WERI-Rb-1 (cell line): ENCODE measurements at regions not wholly inside any gene's neighbourhood (a gene's known extent, or its start where the extent isn't known, plus 50 kb on each side); places are given as distances from the start of the nearest gene placed in this dataset.
"Not testable (repeated sequence)": the region's sequence is repeated elsewhere in the genome, so short reads cannot be mapped to it uniquely, and the experiment has no call there.

ENCODE experiments used
- DNase-seq: peaks from one replicate; pipeline ENCODE4 v3.0.0-alpha.2; 2020
- H3K27ac ChIP-seq: fragments of 250-450 bp; sonication (Bioruptor Pico); 2 replicates; pipeline ENCODE4 v1.5.1; 2020; ENCODE audit warnings: mild to moderate bottlenecking, moderate library complexity
- H3K27me3 ChIP-seq: fragments of 250-450 bp; sonication (Bioruptor Pico); 2 replicates; pipeline ENCODE4 v1.5.1; 2021; ENCODE audit warnings: mild to moderate bottlenecking, low read depth, moderate library complexity; ENCODE audit not compliant: insufficient read depth, severe bottlenecking
- H3K36me3 ChIP-seq: fragments of 250-450 bp; sonication (Bioruptor Pico); 2 replicates; pipeline ENCODE4 v1.5.1; 2020; ENCODE audit warnings: mild to moderate bottlenecking, moderate library complexity
- H3K4me3 ChIP-seq: 2 replicates; pipeline ENCODE4 v1.5.1; 2011; ENCODE audit warnings: low read depth, mild to moderate bottlenecking, control low read depth, low read length
- H3K9me3 ChIP-seq: fragments of 250-450 bp; sonication (Bioruptor Pico); 2 replicates; pipeline ENCODE4 v1.5.1; 2021; ENCODE audit warnings: mild to moderate bottlenecking, moderate library complexity; ENCODE audit not compliant: severe bottlenecking
- CTCF ChIP-seq: IDR thresholded peaks from 2 replicates; pipeline ENCODE4 v1.5.1; 2011; ENCODE audit warnings: low read depth, mild to moderate bottlenecking, control low read depth, inconsistent platforms, low read length

GRCh38 chr6:167555836-167556235 is 230.9 kb downstream of the TTLL2 start:
- H3K36me3 ChIP-seq = no peaks in the 10 kb centered on the region
- H3K9me3 ChIP-seq = no peaks in the 10 kb centered on the region
- no peak overlapping the region for H3K27ac ChIP-seq
- no peak for DNase-seq
- no peaks in the 10 kb centered on the region for H3K27me3 ChIP-seq
- H3K4me3 ChIP-seq = no peak overlapping the region
- TF ChIP-seq CTCF = no peak

DNA sequence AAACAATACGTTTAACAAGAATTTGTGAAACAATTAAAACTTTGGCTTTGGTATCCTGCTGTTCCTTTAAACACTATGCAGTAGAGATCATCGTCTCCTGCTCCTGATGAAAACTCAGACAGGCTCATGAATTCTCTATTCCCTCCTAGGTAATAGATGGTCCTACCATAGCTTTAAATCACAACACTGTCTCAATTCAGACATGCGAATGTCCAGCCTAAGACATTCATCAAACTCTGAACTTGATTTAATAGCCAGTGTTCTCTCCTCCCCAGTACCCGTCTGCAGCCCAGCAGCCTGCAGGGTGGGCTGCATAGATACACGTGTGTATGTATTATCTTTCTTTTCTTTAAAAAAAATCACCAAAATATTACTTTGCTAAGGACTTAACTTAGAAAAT is 232.8 kb downstream of the TTLL2 start:
- no peak for DNase-seq
- no peaks in the 10 kb centered on the region for H3K9me3 ChIP-seq
- H3K27me3 ChIP-seq = no peaks in the 10 kb centered on the region
- H3K27ac ChIP-seq = no peak overlapping the region
- TF ChIP-seq CTCF = no peak
- H3K36me3 ChIP-seq = no peaks in the 10 kb centered on the region
- no peak overlapping the region for H3K4me3 ChIP-seq

- Histone ChIP-seq H3K4me3 (no peak overlapping the region), H3K27me3 (no peaks in the 10 kb centered on the region), H3K27ac (no peak overlapping the region), H3K36me3 (no peaks in the 10 kb centered on the region), H3K9me3 (no peaks in the 10 kb centered on the region)
- no peak for TF ChIP-seq CTCF
- no peak for DNase-seq
Observed at GRCh38 chr6:167558246-167559177, 233.6 kb downstream of the TTLL2 start.

GRCh38 chr6:167559675-167560479 is 235.0 kb downstream of the TTLL2 start:
- H3K36me3 ChIP-seq = no peaks in the 10 kb centered on the region
- no peak overlapping the region for H3K4me3 ChIP-seq
- TF ChIP-seq CTCF = no peak
- no peak for DNase-seq
- H3K27me3 ChIP-seq = no peaks in the 10 kb centered on the region
- H3K27ac ChIP-seq = no peak overlapping the region
- H3K9me3 ChIP-seq = no peaks in the 10 kb centered on the region

- no peak for TF ChIP-seq CTCF
- no peaks in the 10 kb centered on the region for H3K9me3 ChIP-seq
- no peaks in the 10 kb centered on the region for H3K36me3 ChIP-seq
- DNase-seq = no peak
- no peaks in the 10 kb centered on the region for H3K27me3 ChIP-seq
- no peak overlapping the region for H3K4me3 ChIP-seq
- H3K27ac ChIP-seq = no peak overlapping the region
Observed at GRCh38 chr6:167560673-167561569, 236.0 kb downstream of the TTLL2 start.

- not testable (repeated sequence) for H3K4me3 ChIP-seq, H3K36me3 ChIP-seq, DNase-seq, H3K9me3 ChIP-seq, H3K27ac ChIP-seq, H3K27me3 ChIP-seq
Observed at GRCh38 chr6:167562862-167563261, 238.0 kb downstream of the TTLL2 start.
